Endothelial cell of umbilical vein (primary cell): ENCODE measurements at regions not wholly inside any gene's neighbourhood (a gene's known extent, or its start where the extent isn't known, plus 50 kb on each side); places are given as distances from the start of the nearest gene placed in this dataset.

Experiments
- BruUV-seq: library from RNA; stranded (reverse); fragments of 400-500 nt; replicated peaks from 2 replicates; lab custom pipeline; 2021; lab: Mats Ljungman, UMichigan
- CTCF ChIA-PET: fragments of 300-600, 350-600 bp; sonication (Branson Sonifier 250); formaldehyde crosslinking; loops from one replicate; lab custom pipeline; 2021; ENCODE audit warnings: antibody characterized with exemption, inconsistent platforms; lab: Charles Lee
- POLR2A ChIA-PET: fragments of 300-600, 350-600 bp; sonication (Branson Sonifier 250); formaldehyde crosslinking; loops from one replicate; lab custom pipeline; 2021; ENCODE audit warnings: antibody characterized with exemption, inconsistent platforms; lab: Charles Lee
- DNase-seq: peaks from one replicate; pipeline ENCODE4 v3.0.0-alpha.2; 2011; ENCODE audit warnings: low read depth, low spot score
- FAIRE-seq: peaks from 2 replicates; lab custom pipeline; 2011; peaks lifted over from hg19 to GRCh38; lab: Jason Lieb, UNC
- H2AFZ ChIP-seq: 2 replicates; pipeline ENCODE4 v1.6.0; 2012; ENCODE audit warnings: low read depth, low read length, control low read depth, inconsistent platforms
- H3K27ac ChIP-seq: 2 replicates; pipeline ENCODE4 v1.5.1; 2011; ENCODE audit warnings: low read depth, mild to moderate bottlenecking, control low read depth, low read length, moderate library complexity; ENCODE audit not compliant: insufficient read depth
- H3K27me3 ChIP-seq, 2 experiments: 2 replicates each; pipeline versions ENCODE4 v1.6.0 to v1.6.1; 2011; ENCODE audit warnings: low read length in 2 of 2, mixed read lengths in 1 of 2; ENCODE audit not compliant: control insufficient read depth in 2 of 2, insufficient read depth in 2 of 2
- H3K36me3 ChIP-seq, 2 experiments: 2 replicates in 1 of 2; 3 replicates in 1 of 2; pipeline ENCODE4 v1.5.1; 2011; ENCODE audit warnings: low read length in 2 of 2, mild to moderate bottlenecking in 1 of 2, moderate library complexity in 1 of 2; ENCODE audit not compliant: control insufficient read depth in 2 of 2, insufficient read depth in 2 of 2; ENCODE audit errors: extremely low read depth in 1 of 2
- H3K4me1 ChIP-seq: 3 replicates; pipeline ENCODE4 v1.5.1; 2011; ENCODE audit warnings: mild to moderate bottlenecking, low read length; ENCODE audit not compliant: control insufficient read depth, insufficient read depth; ENCODE audit errors: extremely low read depth
- H3K4me2 ChIP-seq: 2 replicates; pipeline ENCODE4 v1.6.1; 2011; ENCODE audit warnings: low read length, control low read depth, mixed read lengths; ENCODE audit not compliant: insufficient read depth
- H3K4me3 ChIP-seq, 3 experiments: fragments of 200-600 bp in 1 of 3; sonication (generic), shearing (Covaris generic) in 1 of 3; replicated peaks in 1 of 3; 2 replicates each; pipeline ENCODE4 v1.5.1; 2011 to 2016; ENCODE audit warnings: control low read depth in 3 of 3, low read length in 3 of 3, mild to moderate bottlenecking in 2 of 3, inconsistent platforms in 1 of 3, low read depth in 1 of 3, moderate library complexity in 1 of 3; ENCODE audit not compliant: insufficient read depth in 1 of 3
- H3K79me2 ChIP-seq: 2 replicates; pipeline ENCODE4 v1.6.0; 2012; ENCODE audit warnings: low read length, inconsistent platforms; ENCODE audit not compliant: control insufficient read depth, insufficient read depth
- H3K9ac ChIP-seq: replicated peaks from 2 replicates; pipeline ENCODE3; 2011; ENCODE audit warnings: low read length, control low read depth; ENCODE audit not compliant: insufficient read depth; ENCODE audit errors: extremely low read depth
- H3K9me1 ChIP-seq: replicated peaks from 3 replicates; pipeline ENCODE4 v1.6.0; 2011; ENCODE audit warnings: mild to moderate bottlenecking, low read length; ENCODE audit not compliant: control insufficient read depth, insufficient read depth; ENCODE audit errors: extremely low read depth
- H3K9me3 ChIP-seq: replicated peaks from 2 replicates; pipeline ENCODE4 v1.5.1; 2012; ENCODE audit warnings: low read length, inconsistent platforms; ENCODE audit not compliant: control insufficient read depth, insufficient read depth
- H4K20me1 ChIP-seq: replicated peaks from 2 replicates; pipeline ENCODE3; 2011; ENCODE audit warnings: mild to moderate bottlenecking, low read length; ENCODE audit not compliant: control insufficient read depth, insufficient read depth; ENCODE audit errors: extremely low read depth
- CTCF ChIP-seq, 2 donors: IDR thresholded peaks; 1 replicate in 1 of 2; 2 replicates in 1 of 2; pipeline ENCODE4 v1.5.1; 2011; ENCODE audit warnings: low read length in 2 of 2, mild to moderate bottlenecking in 2 of 2, moderate library complexity in 2 of 2, control low read depth in 1 of 2, inconsistent platforms in 1 of 2, low read depth in 1 of 2; ENCODE audit not compliant: insufficient read depth in 1 of 2; ENCODE audit errors: extremely low read depth in 1 of 2
- EZH2 ChIP-seq: IDR thresholded peaks from 2 replicates; pipeline ENCODE4 v1.6.1; 2012; ENCODE audit warnings: borderline replicate concordance, low read depth, mild to moderate bottlenecking, moderate library complexity, low read length, inconsistent platforms; ENCODE audit not compliant: severe bottlenecking
- FOS ChIP-seq: IDR thresholded peaks from 2 replicates; pipeline ENCODE4 v1.6.1; 2011; ENCODE audit warnings: mild to moderate bottlenecking, low read length, moderate library complexity, borderline replicate concordance; ENCODE audit not compliant: insufficient read depth
- GATA2 ChIP-seq: IDR thresholded peaks from 2 replicates; pipeline ENCODE4 v1.7.0; 2011; ENCODE audit warnings: low read depth, mild to moderate bottlenecking, moderate library complexity, mixed read lengths, low read length; ENCODE audit not compliant: insufficient read length, insufficient read depth
- JUN ChIP-seq: IDR thresholded peaks from 2 replicates; pipeline ENCODE4 v1.6.1; 2011; ENCODE audit warnings: borderline replicate concordance, low read depth; ENCODE audit not compliant: insufficient read length, insufficient read depth
- MYC ChIP-seq: IDR thresholded peaks from one replicate; pipeline ENCODE4 v1.6.1; 2011; ENCODE audit warnings: mild to moderate bottlenecking, low read depth, low read length
- POLR2A ChIP-seq: IDR thresholded peaks from 2 replicates; pipeline ENCODE4 v1.6.1; 2012; ENCODE audit warnings: low read depth, mild to moderate bottlenecking, control low read depth, low read length
- POLR2AphosphoS5 ChIP-seq: IDR thresholded peaks from 2 replicates; pipeline ENCODE4 v1.6.1; 2012; ENCODE audit warnings: low read depth, mild to moderate bottlenecking, control low read depth, low read length, moderate library complexity; ENCODE audit not compliant: insufficient read depth
- dilution Hi-C: fragments of 300-500 bp; cut with MboI; formaldehyde crosslinking; loops from one replicate; pipeline ENCODE4 v1.15.0; 2019; ENCODE audit warnings: low sequenced_read_pairs; ENCODE audit not compliant: extremely low pct_ligation_motif_present
- intact Hi-C: fragments of 100-400 bp; cut with micrococcal nuclease; formaldehyde crosslinking; loops from one replicate; pipeline ENCODE4 v1.10.0; 2022
- TF ChIP-seq, protein P1 (sequence below): IDR thresholded peaks from 2 replicates; pipeline ENCODE4 v1.6.1; 2011; ENCODE audit not compliant: insufficient read depth, insufficient read length

DNA sequence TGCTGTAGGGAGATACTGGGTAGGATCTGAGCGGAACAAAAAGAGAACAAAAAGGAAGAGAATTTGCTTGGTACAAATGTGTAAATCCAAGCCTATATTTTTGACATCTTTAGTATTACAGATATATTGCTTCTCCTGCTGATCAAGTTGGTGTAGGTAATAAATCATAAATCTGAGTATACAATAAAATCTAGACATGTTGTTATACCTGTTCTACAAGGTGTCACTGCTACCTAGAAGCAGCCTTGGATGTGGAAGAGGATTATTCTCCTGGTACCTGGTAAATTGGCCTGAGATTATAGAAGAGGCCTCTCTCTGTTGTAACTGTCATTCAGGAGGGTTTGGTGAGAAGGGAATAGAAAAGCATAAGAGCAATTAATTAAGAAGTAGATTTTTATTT lies 89.9 kb upstream of the LSM8 start:
- no peaks in the 10 kb centered on the region for H3K27me3 ChIP-seq
- ChIA-PET CTCF (no interaction called here), POLR2A (no interaction called here)
- no peaks in the 10 kb centered on the region for H3K4me1 ChIP-seq
- H3K36me3 ChIP-seq, result no peaks in the 10 kb centered on the region
- no peak for TF ChIP-seq POLR2AphosphoS5
- TF ChIP-seq JUN, result no peak
- no peak for TF ChIP-seq FOS
- no peak for TF ChIP-seq EZH2
- TF ChIP-seq GATA2, result no peak
- TF ChIP-seq POLR2A, result no peak
- no peak for TF ChIP-seq CTCF (IDR thresholded peaks at IDR 0.05; ENCODE audit: extremely low read depth in 1 of 2, insufficient read depth in 1 of 2, low read depth in 1 of 2, low read length in 2 of 2)
- TF ChIP-seq, protein P1, sequence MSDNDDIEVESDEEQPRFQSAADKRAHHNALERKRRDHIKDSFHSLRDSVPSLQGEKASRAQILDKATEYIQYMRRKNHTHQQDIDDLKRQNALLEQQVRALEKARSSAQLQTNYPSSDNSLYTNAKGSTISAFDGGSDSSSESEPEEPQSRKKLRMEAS, result no peak
- TF ChIP-seq MYC, result no peak
- intact Hi-C loops, result no loop called here
- DNase-seq, result no peak
- no peak overlapping the region for H2AFZ ChIP-seq
- no peaks in the 10 kb centered on the region for H4K20me1 ChIP-seq
- H3K9me3 ChIP-seq, result no peaks in the 10 kb centered on the region
- no peak overlapping the region for H3K4me2 ChIP-seq
- no peak for FAIRE-seq
- H3K9ac ChIP-seq, result no peak overlapping the region
- no peak overlapping the region for H3K4me3 ChIP-seq
- no peak overlapping the region for H3K27ac ChIP-seq
- BruUV-seq, result no TSS peak
- no peaks in the 10 kb centered on the region for H3K79me2 ChIP-seq
- no peaks in the 10 kb centered on the region for H3K9me1 ChIP-seq
- dilution Hi-C loops, result no loop called here
